DMS 273 (cell line): ENCODE measurements at regions not wholly inside any gene's neighbourhood (a gene's known extent, or its start where the extent isn't known, plus 50 kb on each side); places are given as distances from the start of the nearest gene placed in this dataset.
A peak's percentile ranks its signal among the peaks of the same experiment; 100 is the strongest.

ENCODE experiments used
- DNase-seq: peaks from one replicate; lab custom pipeline; 2025; ENCODE audit not compliant: unreplicated experiment; lab: John Stamatoyannopoulos, UW

- no peak for DNase-seq
These were observed 139.2 kb upstream of the EOMES start for GRCh38 chr3:27861046-27862036.

GRCh38 chr3:27865731-27866130 lies 143.6 kb upstream of the EOMES start:
- DNase-seq = no peak

DNA sequence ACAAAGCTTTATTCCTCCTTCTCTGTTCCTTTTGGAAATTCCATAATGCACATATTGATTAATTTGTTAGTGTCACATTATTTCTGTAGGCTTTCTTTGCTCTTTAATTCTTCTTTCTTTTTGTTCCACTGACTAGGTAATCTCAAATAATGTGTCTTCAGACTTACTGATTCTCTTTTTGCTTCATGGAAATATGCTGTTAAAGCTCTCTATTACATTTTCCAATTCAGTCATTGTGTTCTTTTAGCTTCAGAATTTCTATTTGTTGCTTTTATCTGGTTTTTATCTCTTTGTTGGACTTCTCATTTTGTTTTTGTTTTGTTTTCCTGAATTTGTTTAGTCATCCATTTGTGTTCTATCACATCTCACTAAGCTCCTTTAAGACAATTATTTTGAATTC lies 147.0 kb upstream of the EOMES start:
- DNase-seq = no peak

DNA sequence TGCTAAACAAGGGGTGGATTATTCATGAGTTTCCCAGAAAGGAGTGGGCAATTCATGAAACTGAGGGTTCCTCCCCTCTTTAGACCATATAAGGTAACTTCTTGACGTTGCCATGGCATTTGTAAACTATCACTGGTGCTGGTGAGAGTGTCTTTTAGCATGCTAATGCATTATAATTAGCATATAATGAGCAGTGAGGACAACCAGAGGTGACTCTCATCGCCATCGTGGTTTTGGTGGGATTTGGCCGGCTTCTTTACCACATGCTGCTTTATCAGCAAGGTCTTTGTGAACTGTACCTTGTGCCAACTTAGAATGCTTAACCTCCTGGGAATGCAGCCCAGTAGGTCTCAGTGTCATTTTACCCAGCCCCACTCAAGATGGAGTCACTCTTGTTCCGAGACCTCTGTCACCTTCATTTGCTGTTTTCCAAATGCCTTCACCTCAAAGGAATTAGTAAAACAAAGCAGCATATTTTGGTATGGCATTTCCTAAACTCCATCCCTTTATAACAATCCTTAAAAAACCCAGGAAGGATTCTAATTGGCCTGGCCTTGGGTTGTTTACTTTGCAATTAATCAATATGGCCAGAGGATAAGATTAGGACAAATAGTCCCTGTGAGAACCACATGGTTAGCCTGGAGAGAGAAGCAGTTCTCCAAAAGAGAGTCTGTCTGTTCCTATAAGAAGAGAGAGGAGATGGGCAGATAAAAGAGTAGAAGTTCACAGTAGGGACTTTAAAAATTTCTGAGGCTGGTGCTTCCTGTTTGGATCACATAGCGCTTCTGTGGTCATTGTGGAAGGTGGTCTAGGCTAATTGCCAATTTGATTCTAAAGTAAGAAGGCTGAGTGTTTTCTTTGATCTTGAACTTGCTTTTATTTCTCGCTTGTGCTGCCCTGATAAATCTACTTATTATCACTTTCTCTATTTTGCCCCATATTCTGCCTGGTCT lies 155.2 kb upstream of the EOMES start:
- DNase-seq = no peak

DNA sequence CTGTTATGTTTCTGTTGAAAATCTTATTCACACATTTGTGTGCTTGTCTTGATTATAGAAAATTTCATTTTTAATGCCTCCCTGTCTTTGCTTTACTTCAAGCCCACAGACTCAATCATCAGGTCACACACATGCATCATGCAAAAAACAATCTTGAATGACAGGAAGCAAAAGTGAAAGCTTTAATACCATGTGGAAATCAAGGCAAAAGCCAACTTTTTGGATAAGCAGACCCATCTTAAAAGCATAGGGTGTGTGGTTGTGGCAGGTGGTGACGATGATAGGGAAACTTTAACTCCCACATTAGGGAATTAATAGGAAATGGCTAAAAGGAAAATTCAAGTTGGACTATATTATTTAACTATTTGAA lies 155.9 kb upstream of the EOMES start:
- DNase-seq = no peak

- no peak for DNase-seq
These were observed 159.1 kb upstream of the EOMES start for GRCh38 chr3:27880969-27881892.

DNA sequence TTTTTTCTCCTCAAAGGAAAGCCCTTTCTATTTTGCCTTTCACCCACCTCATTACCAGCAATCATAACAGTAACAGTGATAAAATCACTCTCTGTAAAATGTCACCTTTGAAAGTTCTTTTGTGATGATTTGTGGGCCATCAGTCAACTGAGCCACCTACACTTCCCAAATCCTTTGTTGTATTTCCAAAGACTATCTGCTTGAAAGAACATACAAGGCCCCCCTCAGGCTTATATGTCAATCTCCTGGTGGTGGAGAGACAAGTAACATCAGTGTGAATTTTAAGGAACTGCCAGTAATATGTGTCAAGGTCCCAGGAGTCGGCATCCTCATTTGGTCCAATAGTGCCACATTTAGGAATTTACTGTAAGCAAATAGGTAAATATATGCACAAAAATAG lies 161.1 kb upstream of the EOMES start:
- no peak for DNase-seq

DNA sequence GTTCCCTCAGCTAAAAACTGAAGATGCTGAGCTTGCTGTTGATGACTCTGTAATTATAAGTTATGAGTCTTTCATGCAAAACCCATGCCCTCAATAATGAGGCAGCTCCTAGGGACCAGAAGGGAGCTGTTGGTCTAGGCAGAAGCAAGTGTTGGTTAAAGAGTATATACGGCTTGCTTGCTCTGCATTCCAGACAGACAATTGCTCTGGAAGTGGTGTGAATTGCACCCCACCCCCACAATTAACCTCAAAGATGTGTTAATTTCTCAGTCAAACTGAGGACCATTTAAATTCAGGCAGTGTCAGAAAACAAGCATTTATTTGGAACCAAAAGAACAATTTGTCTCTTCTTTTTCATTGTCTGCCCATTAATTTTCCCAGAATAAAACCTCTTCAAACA lies 163.5 kb upstream of the EOMES start:
- no peak for DNase-seq

GRCh38 chr3:27888562-27888961 lies 166.4 kb upstream of the EOMES start:
- DNase-seq = peak; percentile 0

- no peak for DNase-seq
These were observed 167.6 kb upstream of the EOMES start for GRCh38 chr3:27889745-27890144.

DNA sequence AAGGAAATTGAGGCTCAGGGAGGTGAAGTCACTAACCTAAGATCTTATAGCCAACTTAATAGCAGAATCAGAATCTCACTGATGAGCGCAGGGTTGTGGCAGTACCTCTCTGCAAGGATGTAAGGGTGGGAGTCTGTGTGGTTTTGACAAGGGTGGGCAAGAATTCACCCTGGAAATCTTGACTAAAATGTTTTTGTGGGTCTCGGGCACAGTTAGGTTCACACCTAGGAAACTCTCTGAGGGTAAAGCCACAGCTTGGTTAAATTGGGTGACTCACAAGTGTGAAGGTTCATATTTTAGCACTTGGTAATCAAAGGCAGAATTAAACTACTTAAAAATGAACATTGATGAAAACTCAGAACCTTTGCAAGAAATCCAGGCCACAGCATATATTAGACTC lies 178.2 kb upstream of the EOMES start:
- DNase-seq = no peak

DNA sequence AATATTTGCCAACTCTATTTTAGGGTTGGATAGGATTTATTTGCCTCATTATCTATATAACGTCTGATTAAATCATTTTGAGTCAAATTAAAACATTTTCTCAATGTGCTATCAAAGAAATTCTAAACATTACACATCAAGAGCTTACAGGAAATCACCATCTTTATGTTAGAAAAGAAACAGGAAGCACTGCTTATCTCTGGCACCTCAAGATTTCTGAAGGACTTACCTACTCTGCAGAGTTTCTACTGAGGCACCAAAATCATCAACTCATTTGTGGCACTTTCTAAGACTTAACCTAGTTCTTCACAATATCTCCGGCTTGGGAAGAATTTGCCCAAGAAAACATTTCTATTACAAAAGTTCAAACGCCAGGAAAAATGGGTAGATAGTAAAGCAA lies 181.3 kb upstream of the EOMES start:
- DNase-seq = no peak

DNA sequence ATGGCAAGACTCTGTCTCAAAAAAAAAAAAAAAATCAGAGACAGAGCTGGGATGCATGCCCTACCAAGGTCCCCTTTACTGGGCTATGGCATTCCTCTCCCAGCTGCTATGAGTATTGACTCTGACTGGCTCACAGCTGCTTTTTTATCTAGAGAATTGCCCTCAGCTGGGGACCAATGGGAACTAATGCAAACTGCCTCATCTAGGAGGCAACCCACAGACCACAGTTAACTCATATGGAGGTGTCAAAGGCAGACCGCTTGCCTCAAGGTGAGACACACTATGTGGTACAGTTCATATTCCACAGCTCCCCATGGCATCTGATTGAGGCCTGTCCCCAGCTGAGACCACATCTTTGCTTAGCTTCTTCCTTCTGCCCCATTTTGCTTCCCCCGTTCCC lies 183.5 kb upstream of the EOMES start:
- DNase-seq = no peak

- no peak for DNase-seq
These were observed 185.0 kb upstream of the EOMES start for GRCh38 chr3:27907148-27907547.

DNA sequence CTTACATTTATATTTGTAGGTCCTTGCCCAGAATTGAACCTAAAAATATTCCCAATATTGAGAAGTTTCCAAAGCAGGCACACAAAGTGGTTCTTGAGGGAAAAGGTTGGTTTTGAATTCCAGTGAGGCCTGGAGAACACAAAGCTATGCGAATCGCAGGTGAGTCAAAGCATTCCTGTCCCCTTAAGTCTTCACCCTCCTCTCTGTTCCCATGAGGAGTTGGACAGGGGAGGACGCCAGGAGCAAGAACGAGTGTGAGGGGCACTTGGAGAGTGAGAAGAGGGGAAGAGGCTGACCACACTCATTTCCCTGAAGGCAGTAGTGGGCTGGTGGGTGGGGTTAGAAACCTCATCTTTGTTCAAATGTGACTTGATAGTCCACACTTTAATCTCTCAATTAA lies 185.8 kb upstream of the EOMES start:
- DNase-seq = no peak

- DNase-seq = no peak
These were observed 188.3 kb upstream of the EOMES start for GRCh38 chr3:27910456-27910855.

DNA sequence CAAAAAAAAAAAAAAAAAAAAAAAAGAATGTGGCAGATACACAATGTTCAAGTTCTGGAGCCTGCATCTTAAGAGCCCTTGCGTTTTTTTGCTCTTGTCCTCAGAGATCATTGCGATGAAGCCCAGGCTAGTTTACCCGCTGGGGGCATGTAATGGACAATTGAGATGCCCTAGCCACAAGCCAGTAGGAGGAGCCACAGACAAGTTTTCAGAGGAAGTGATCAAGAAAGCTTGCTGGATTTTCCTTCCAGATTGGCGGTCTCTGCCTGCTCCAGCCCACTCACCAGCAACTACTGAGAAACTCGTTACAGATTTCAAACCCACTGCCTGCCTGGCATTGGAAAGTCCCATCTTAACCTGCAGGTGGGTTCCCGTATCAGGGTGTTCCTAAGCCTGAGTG lies 192.1 kb upstream of the EOMES start:
- peak; percentile 8 for DNase-seq

- no peak for DNase-seq
These were observed 201.4 kb upstream of the EOMES start for GRCh38 chr3:27923349-27924068.

GRCh38 chr3:27927882-27928281 lies 205.8 kb upstream of the EOMES start:
- DNase-seq = no peak

DNA sequence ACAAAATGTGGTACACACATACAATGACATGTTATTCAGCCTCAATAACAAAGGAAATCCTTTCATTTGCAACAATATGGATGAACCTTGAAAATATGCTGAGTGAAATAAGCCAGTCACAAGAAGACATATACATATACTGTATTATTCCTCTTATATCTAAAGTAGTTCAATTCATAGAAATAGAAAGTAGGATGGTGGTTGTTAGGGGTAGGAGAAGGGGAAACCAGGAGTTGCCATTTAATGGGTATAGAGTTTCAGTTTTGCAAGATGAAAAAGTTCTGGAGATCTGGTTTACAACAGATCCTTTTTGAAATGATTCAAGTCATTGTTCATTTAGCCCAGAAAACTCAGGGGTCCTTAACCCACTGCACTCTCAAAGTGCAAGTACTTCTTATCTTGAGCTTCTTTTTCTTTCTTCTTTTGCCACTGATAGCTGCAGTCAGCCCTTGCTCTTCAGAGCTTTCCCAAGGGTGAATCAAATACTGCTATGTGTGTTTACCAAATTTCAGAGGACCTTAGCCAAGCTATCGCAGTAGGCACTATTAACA lies 208.0 kb upstream of the EOMES start:
- DNase-seq = no peak
